Upper lobe of left lung (tissue), 4 donors: ENCODE measurements at regions not wholly inside any gene's neighbourhood (a gene's known extent, or its start where the extent isn't known, plus 50 kb on each side); places are given as distances from the start of the nearest gene placed in this dataset.

Experiments used
- CTCF ChIP-seq, 6 experiments: fragments of 450-650 bp in 4 of 6; fragments of 200-600 bp in 2 of 6; sonication (generic) in 2 of 6; IDR thresholded peaks; one replicate each; pipeline ENCODE4 v1.5.1; 2016 to 2019; ENCODE audit warnings: antibody characterized with exemption in 6 of 6
- EP300 ChIP-seq, 4 donors: sonication (generic); formaldehyde crosslinking; IDR thresholded peaks; one replicate each; pipeline ENCODE4 v1.5.1; 2017; ENCODE audit warnings: antibody characterized with exemption in 4 of 4, control low read depth in 2 of 4
- POLR2A ChIP-seq, 4 donors: fragments of 450-650 bp; IDR thresholded peaks; one replicate each; pipeline ENCODE4 v1.5.1; 2016 to 2017; ENCODE audit warnings: antibody characterized with exemption in 4 of 4, mild to moderate bottlenecking in 2 of 4

- TF ChIP-seq POLR2A (IDR thresholded peaks at IDR 0.05) (no peak), EP300 (IDR thresholded peaks at IDR 0.05) (no peak), CTCF (IDR thresholded peaks at IDR 0.05) (no peak)
Measured at GRCh38 chr1:208928349-208929010, 655.0 kb upstream of the CAMK1G start.
